Loucy (cell line): ENCODE measurements at regions not wholly inside any gene's neighbourhood (a gene's known extent, or its start where the extent isn't known, plus 50 kb on each side); places are given as distances from the start of the nearest gene placed in this dataset.

Source experiments
- EZH2phosphoT487 ChIP-seq: fragments of 200-600 bp; IDR thresholded peaks from 2 replicates; pipeline ENCODE4 v1.6.1; 2018; ENCODE audit warnings: antibody characterized with exemption, mild to moderate bottlenecking, moderate library complexity, borderline replicate concordance
- TF ChIP-seq, protein P1 (sequence below): fragments of 200-600 bp; sonication (generic); conservative IDR thresholded peaks from 2 replicates; pipeline ENCODE4 v1.5.1; 2014; ENCODE audit warnings: mild to moderate bottlenecking, antibody characterized with exemption, low read length

DNA sequence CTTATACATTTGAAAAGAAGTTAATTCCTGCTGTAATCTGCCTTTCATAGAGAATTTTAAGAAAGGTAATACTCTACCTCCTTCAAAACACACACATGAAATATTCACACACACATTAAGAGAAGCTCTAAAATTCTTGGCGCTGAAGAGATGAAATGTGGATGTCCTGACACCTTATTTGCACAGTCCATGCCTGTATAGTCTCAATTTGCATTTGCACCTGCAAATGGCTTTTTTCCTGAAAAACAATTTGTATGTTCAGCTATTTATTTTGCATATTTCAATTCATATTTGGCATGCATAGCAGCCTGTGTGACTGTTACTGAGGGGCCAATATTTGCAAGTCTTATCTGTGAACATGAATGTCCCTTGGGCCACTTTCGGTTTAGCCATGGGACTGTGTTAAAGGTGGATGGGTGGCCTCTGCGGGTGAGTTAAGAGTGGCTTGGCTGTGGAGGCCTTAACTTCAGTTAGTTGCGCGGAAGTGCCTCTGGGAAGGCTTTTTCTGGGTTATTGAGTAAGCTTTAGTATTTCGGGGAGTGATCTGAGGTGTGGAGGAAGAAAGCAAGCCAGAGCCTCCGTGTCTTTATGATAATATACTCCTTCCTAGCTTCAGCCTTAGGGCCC is 443.3 kb upstream of the FAT1 start:
- TF ChIP-seq, protein P1, sequence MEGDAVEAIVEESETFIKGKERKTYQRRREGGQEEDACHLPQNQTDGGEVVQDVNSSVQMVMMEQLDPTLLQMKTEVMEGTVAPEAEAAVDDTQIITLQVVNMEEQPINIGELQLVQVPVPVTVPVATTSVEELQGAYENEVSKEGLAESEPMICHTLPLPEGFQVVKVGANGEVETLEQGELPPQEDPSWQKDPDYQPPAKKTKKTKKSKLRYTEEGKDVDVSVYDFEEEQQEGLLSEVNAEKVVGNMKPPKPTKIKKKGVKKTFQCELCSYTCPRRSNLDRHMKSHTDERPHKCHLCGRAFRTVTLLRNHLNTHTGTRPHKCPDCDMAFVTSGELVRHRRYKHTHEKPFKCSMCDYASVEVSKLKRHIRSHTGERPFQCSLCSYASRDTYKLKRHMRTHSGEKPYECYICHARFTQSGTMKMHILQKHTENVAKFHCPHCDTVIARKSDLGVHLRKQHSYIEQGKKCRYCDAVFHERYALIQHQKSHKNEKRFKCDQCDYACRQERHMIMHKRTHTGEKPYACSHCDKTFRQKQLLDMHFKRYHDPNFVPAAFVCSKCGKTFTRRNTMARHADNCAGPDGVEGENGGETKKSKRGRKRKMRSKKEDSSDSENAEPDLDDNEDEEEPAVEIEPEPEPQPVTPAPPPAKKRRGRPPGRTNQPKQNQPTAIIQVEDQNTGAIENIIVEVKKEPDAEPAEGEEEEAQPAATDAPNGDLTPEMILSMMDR = no peak
- TF ChIP-seq EZH2phosphoT487 = no peak
